NT2/D1 (cell line): ENCODE measurements at regions not wholly inside any gene's neighbourhood (a gene's known extent, or its start where the extent isn't known, plus 50 kb on each side); places are given as distances from the start of the nearest gene placed in this dataset.

Source experiments
- DNase-seq: peaks from one replicate; pipeline ENCODE4 v3.0.0-alpha.2; 2011; ENCODE audit warnings: low read depth, low spot score
- H3K27me3 ChIP-seq: 2 replicates; pipeline ENCODE4 v1.6.0; 2011; ENCODE audit warnings: mild to moderate bottlenecking; ENCODE audit not compliant: insufficient read length, insufficient read depth
- H3K36me3 ChIP-seq: 2 replicates; pipeline ENCODE4 v1.6.1; 2011; ENCODE audit warnings: mild to moderate bottlenecking, low read length, mixed read lengths; ENCODE audit not compliant: insufficient read depth, insufficient read length
- H3K4me1 ChIP-seq: 2 replicates; pipeline ENCODE4 v1.5.1; 2011; ENCODE audit not compliant: insufficient read depth, insufficient read length
- H3K4me3 ChIP-seq: 2 replicates; pipeline ENCODE4 v1.5.1; 2011; ENCODE audit warnings: low read depth; ENCODE audit not compliant: insufficient read length
- H3K9ac ChIP-seq: 2 replicates; pipeline ENCODE4 v1.6.0; 2011; ENCODE audit warnings: low read depth; ENCODE audit not compliant: insufficient read length
- H3K9me3 ChIP-seq: 2 replicates; pipeline ENCODE4 v1.5.1; 2011; ENCODE audit warnings: mild to moderate bottlenecking, low read length; ENCODE audit not compliant: insufficient read depth
- SUZ12 ChIP-seq: IDR thresholded peaks from 2 replicates; pipeline ENCODE4 v1.6.1; 2011; ENCODE audit not compliant: insufficient read length, insufficient read depth; ENCODE audit errors: extremely low read depth
- YY1 ChIP-seq: IDR thresholded peaks from 2 replicates; pipeline ENCODE4 v1.6.1; 2011; ENCODE audit not compliant: insufficient read length, insufficient read depth
- ZNF274 ChIP-seq: IDR thresholded peaks from 2 replicates; pipeline ENCODE4 v1.6.1; 2011; ENCODE audit warnings: mild to moderate bottlenecking, low read depth, low read length

- Histone ChIP-seq H3K27me3 (no peaks in the 10 kb centered on the region), H3K4me3 (no peak overlapping the region), H3K36me3 (no peaks in the 10 kb centered on the region), H3K9ac (no peak overlapping the region), H3K9me3 (no peaks in the 10 kb centered on the region), H3K4me1 (no peaks in the 10 kb centered on the region)
- DNase-seq, result no peak
- no peak for TF ChIP-seq SUZ12
- TF ChIP-seq YY1, result no peak
- TF ChIP-seq ZNF274, result no peak
These were observed 230.9 kb upstream of the MAGI2 start for GRCh38 chr7:79684384-79684783.

GRCh38 chr7:79683916-79684315 is 230.4 kb upstream of the MAGI2 start:
- H3K36me3 ChIP-seq, result no peaks in the 10 kb centered on the region
- H3K9me3 ChIP-seq, result no peaks in the 10 kb centered on the region
- DNase-seq, result no peak
- no peaks in the 10 kb centered on the region for H3K27me3 ChIP-seq
- no peak overlapping the region for H3K9ac ChIP-seq
- no peak overlapping the region for H3K4me3 ChIP-seq
- no peak for TF ChIP-seq SUZ12
- no peak for TF ChIP-seq YY1
- H3K4me1 ChIP-seq, result no peaks in the 10 kb centered on the region

GRCh38 chr7:79683185-79683890 is 229.9 kb upstream of the MAGI2 start:
- Histone ChIP-seq H3K9ac (no peak overlapping the region), H3K36me3 (no peaks in the 10 kb centered on the region), H3K4me1 (no peaks in the 10 kb centered on the region), H3K4me3 (no peak overlapping the region), H3K9me3 (no peaks in the 10 kb centered on the region), H3K27me3 (no peaks in the 10 kb centered on the region)
- no peak for DNase-seq
- TF ChIP-seq ZNF274, result no peak
- TF ChIP-seq YY1, result no peak

GRCh38 chr7:79681454-79681853 is 228.0 kb upstream of the MAGI2 start:
- Histone ChIP-seq H3K36me3 (no peaks in the 10 kb centered on the region), H3K27me3 (no peaks in the 10 kb centered on the region), H3K9ac (no peak overlapping the region), H3K4me1 (no peaks in the 10 kb centered on the region), H3K9me3 (no peaks in the 10 kb centered on the region), H3K4me3 (no peak overlapping the region)
- TF ChIP-seq SUZ12 (no peak), YY1 (no peak), ZNF274 (no peak)
- DNase-seq, result no peak

- H3K4me1 ChIP-seq, result no peaks in the 10 kb centered on the region
- no peak overlapping the region for H3K4me3 ChIP-seq
- H3K36me3 ChIP-seq, result no peaks in the 10 kb centered on the region
- no peaks in the 10 kb centered on the region for H3K27me3 ChIP-seq
- peaks cover 14% of the 10 kb centered on the region; the same call in 1 of the 2 replicates for H3K9me3 ChIP-seq
- DNase-seq, result no peak
- H3K9ac ChIP-seq, result no peak overlapping the region
- TF ChIP-seq ZNF274 (no peak), YY1 (no peak), SUZ12 (no peak)
These were observed 220.5 kb upstream of the MAGI2 start for GRCh38 chr7:79673969-79674368.

- Histone ChIP-seq H3K9ac (no peak overlapping the region), H3K9me3 (peaks cover 14% of the 10 kb centered on the region; the same call in 1 of the 2 replicates), H3K4me3 (no peak overlapping the region), H3K27me3 (no peaks in the 10 kb centered on the region), H3K36me3 (no peaks in the 10 kb centered on the region), H3K4me1 (no peaks in the 10 kb centered on the region)
- DNase-seq, result no peak
- TF ChIP-seq ZNF274 (no peak), SUZ12 (no peak), YY1 (no peak)
These were observed 220.0 kb upstream of the MAGI2 start for GRCh38 chr7:79673421-79673820.

- H3K36me3 ChIP-seq, result no peaks in the 10 kb centered on the region
- H3K9me3 ChIP-seq, result peaks cover 14% of the 10 kb centered on the region; the same call in 1 of the 2 replicates
- no peak overlapping the region for H3K9ac ChIP-seq
- no peak for DNase-seq
- H3K4me3 ChIP-seq, result no peak overlapping the region
- TF ChIP-seq SUZ12 (no peak), YY1 (no peak), ZNF274 (no peak)
- no peaks in the 10 kb centered on the region for H3K27me3 ChIP-seq
- no peaks in the 10 kb centered on the region for H3K4me1 ChIP-seq
These were observed 214.8 kb upstream of the MAGI2 start for GRCh38 chr7:79668292-79668691.

DNA sequence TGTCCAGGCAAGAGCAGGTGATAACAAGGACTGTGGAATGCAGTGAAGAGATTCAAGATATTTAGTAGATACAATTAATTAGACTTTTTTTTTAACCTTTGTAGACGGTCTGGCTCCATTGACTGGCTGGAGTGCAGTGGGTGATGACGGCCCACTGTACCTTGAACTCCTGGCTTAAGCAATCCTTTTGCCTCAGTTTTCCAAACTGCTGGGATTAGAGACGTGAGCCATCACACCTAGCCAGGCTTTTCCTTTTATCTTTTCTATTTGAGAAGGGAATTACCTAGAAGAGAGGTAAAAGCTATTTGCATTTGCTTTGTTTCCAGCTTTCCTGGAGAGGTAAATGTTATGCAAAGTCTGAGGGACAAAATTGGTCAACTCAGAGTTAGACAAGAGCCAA is 213.0 kb upstream of the MAGI2 start:
- Histone ChIP-seq H3K9ac (no peak overlapping the region), H3K9me3 (peaks cover 14% of the 10 kb centered on the region; the same call in 1 of the 2 replicates), H3K36me3 (no peaks in the 10 kb centered on the region), H3K27me3 (no peaks in the 10 kb centered on the region), H3K4me3 (no peak overlapping the region), H3K4me1 (no peaks in the 10 kb centered on the region)
- no peak for TF ChIP-seq SUZ12
- TF ChIP-seq YY1, result no peak
- TF ChIP-seq ZNF274, result no peak
- DNase-seq, result no peak
